Endothelial cell (in vitro differentiated cells): ENCODE measurements at regions not wholly inside any gene's neighbourhood (a gene's known extent, or its start where the extent isn't known, plus 50 kb on each side); places are given as distances from the start of the nearest gene placed in this dataset.

ENCODE experiments used
- DNase-seq: peaks from one replicate; pipeline ENCODE4 v3.0.0; 2021; ENCODE audit warnings: low spot score
- H3K27ac Mint-ChIP-seq: one replicate; pipeline ENCODE4 v1.8.0; 2021; ENCODE audit warnings: mixed read lengths, inconsistent platforms; ENCODE audit not compliant: unreplicated experiment
- H3K27me3 Mint-ChIP-seq: one replicate; pipeline ENCODE4 v1.8.0; 2021; ENCODE audit warnings: mild to moderate bottlenecking, moderate library complexity, mixed read lengths, inconsistent platforms; ENCODE audit not compliant: unreplicated experiment
- H3K36me3 Mint-ChIP-seq: one replicate; pipeline ENCODE4 v1.8.0; 2021; ENCODE audit warnings: mild to moderate bottlenecking, low read depth, mixed read lengths, inconsistent platforms; ENCODE audit not compliant: unreplicated experiment
- H3K4me1 Mint-ChIP-seq: one replicate; pipeline ENCODE4 v1.8.0; 2021; ENCODE audit warnings: mild to moderate bottlenecking, mixed read lengths, inconsistent platforms; ENCODE audit not compliant: unreplicated experiment
- H3K4me3 Mint-ChIP-seq: one replicate; pipeline ENCODE4 v1.8.0; 2021; ENCODE audit warnings: mild to moderate bottlenecking, mixed read lengths, inconsistent platforms; ENCODE audit not compliant: unreplicated experiment
- H3K9me3 Mint-ChIP-seq: one replicate; pipeline ENCODE4 v1.8.0; 2021; ENCODE audit warnings: mixed read lengths, inconsistent platforms; ENCODE audit not compliant: unreplicated experiment
- TF ChIP-seq, protein P1 (sequence below): fragments of 200-600 bp; sonication (generic); IDR thresholded peaks from one replicate; pipeline ENCODE4 v1.5.0; 2021; ENCODE audit warnings: antibody characterized with exemption; ENCODE audit not compliant: unreplicated experiment

DNA sequence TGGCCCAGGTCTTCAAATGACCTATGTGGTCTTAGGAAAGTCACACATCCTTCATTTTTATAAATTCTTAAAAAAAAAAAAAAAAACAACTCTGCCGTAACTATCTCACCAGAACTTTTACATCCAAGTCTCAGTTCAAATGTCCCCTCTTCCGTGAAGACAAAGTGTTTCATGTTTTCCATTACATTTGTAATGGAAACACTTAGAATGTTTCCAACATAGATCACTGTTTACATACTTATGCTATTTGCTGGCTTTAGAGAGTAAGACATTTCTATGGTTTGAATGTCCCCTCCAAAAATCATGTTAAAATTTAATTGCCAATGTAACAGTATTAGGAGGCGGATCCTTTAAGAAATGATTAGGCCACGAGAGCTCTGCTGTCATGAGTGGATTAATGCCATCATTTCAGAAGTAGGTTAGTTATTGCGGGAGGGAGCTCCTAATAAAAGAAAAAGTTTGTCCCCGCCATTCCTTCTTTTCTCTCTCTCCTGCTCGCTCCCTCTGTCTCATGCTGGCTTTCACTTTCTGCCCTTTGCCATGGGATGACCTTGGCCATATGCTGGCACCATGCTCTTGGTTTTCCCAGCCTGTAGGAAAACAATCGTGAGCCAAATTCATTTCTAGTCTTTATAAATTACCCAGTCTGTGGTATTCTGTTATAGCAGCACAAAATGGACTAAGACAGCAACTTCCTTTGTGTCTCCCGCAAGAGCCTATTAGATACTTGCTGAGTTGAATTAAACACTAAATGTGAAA, 887.8 kb upstream of the SOX9 start:
- Mint-ChIP-seq H3K27ac (no peak overlapping the region), H3K27me3 (no peaks in the 10 kb centered on the region), H3K4me3 (no peak overlapping the region), H3K4me1 (no peaks in the 10 kb centered on the region), H3K9me3 (no peaks in the 10 kb centered on the region), H3K36me3 (no peaks in the 10 kb centered on the region)
- TF ChIP-seq, protein P1, sequence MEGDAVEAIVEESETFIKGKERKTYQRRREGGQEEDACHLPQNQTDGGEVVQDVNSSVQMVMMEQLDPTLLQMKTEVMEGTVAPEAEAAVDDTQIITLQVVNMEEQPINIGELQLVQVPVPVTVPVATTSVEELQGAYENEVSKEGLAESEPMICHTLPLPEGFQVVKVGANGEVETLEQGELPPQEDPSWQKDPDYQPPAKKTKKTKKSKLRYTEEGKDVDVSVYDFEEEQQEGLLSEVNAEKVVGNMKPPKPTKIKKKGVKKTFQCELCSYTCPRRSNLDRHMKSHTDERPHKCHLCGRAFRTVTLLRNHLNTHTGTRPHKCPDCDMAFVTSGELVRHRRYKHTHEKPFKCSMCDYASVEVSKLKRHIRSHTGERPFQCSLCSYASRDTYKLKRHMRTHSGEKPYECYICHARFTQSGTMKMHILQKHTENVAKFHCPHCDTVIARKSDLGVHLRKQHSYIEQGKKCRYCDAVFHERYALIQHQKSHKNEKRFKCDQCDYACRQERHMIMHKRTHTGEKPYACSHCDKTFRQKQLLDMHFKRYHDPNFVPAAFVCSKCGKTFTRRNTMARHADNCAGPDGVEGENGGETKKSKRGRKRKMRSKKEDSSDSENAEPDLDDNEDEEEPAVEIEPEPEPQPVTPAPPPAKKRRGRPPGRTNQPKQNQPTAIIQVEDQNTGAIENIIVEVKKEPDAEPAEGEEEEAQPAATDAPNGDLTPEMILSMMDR = no peak
- no peak for DNase-seq

DNA sequence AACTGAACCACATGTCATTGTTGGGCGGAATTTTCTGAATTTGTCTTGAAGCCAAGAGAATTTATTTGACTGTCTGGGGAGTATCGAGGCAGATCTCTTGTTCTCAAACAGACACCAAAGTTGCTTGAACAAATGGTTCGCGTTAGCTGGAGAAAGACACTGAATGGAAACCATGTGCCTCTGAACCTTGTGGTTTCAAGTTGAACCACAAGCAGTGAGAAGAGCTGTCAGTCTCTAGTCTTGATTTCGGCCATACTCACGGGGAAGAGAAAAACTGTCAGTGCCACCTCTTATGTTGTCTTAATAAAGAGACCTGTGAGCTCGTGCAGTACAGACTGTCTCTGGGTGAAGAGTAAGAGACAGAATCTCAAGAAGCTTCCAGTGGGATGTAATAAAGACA, 886.5 kb upstream of the SOX9 start:
- TF ChIP-seq, protein P1 = no peak
- H3K27ac Mint-ChIP-seq = no peak overlapping the region
- no peaks in the 10 kb centered on the region for H3K36me3 Mint-ChIP-seq
- no peak for DNase-seq
- H3K9me3 Mint-ChIP-seq = no peaks in the 10 kb centered on the region
- no peak overlapping the region for H3K4me3 Mint-ChIP-seq
- H3K4me1 Mint-ChIP-seq = no peaks in the 10 kb centered on the region
- no peaks in the 10 kb centered on the region for H3K27me3 Mint-ChIP-seq

DNA sequence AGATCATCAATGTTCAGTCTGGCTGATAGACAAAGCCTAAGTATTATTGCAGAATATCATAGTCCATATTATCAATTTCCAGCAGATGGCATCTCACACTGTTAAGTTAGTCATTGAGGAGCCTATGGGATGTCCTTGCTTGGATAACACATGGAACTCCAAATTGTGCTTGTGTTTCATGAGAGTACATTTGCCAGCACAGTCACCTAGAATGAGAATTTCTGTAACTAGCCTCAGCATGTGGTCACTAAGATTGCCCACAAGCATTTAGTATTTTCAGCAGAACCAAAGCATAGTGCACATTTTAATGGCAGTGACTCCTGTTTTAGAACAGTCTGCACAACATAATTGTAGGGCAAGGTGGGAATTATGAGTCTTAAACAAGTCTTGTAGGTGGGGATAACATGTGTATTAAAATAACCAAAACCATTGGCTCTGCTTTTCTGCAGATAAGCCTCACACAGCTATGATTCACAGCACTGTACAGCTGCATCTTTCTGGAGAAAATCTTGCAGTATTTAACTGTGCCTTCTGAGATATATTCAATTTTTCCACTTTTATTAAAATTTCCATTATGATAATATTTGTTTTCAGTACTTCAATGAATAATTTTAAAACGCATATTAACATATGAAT, 882.8 kb upstream of the SOX9 start:
- Mint-ChIP-seq H3K36me3 (no peaks in the 10 kb centered on the region), H3K27ac (no peak overlapping the region), H3K4me3 (no peak overlapping the region), H3K9me3 (no peaks in the 10 kb centered on the region), H3K27me3 (no peaks in the 10 kb centered on the region), H3K4me1 (no peaks in the 10 kb centered on the region)
- TF ChIP-seq, protein P1 = no peak
- no peak for DNase-seq

DNA sequence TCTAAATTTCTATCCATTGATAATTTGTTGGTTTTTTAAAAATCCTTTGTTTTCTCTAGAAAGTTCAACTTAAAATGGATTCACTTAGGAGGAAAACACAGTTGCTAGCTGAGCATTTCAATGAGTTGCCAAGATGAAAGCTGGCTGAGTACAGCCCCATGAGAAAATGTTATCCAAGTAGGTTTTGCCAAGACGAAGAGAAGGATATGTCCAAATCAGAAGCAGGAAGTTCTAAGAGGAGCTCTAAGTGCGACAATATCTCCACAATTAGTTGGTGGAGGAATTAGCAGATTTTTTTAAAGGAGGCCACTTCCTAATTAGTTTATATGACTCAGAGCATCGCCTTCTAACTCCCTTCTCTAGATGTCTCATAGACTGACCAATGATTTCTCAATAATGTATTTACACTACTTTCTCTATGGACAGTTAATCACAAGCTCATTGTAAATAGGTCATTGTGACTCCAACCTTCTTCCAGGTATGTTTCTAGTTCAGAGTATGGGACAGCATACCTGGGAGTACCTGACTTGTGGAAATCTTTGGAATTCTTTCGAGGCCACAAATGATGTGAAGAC, 873.3 kb upstream of the SOX9 start:
- peaks cover 2% of the 10 kb centered on the region for H3K27me3 Mint-ChIP-seq
- no peak overlapping the region for H3K27ac Mint-ChIP-seq
- H3K4me1 Mint-ChIP-seq = no peaks in the 10 kb centered on the region
- no peaks in the 10 kb centered on the region for H3K36me3 Mint-ChIP-seq
- no peak for DNase-seq
- H3K9me3 Mint-ChIP-seq = no peaks in the 10 kb centered on the region
- no peak overlapping the region for H3K4me3 Mint-ChIP-seq
- TF ChIP-seq, protein P1 = no peak

DNA sequence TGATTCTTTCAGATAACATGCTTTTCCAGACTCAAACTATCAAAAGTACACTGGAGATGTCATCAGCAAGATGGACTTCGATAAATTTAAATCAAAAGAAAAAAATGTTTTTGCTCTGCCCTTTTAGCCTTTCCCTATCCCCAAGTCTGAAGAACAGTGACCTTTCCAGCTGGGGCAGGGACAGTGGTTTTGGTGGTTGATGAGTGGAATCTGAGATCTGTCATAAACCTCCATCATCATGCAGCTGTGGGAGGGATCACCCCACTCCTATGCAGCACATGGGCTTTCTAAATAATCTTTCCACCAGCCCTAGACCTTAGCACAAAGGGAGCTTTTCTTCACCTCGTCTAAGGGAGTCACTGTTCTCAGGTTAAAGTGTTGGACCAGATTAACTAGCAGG, 869.5 kb upstream of the SOX9 start:
- no peak overlapping the region for H3K4me3 Mint-ChIP-seq
- no peaks in the 10 kb centered on the region for H3K27me3 Mint-ChIP-seq
- H3K36me3 Mint-ChIP-seq = no peaks in the 10 kb centered on the region
- H3K4me1 Mint-ChIP-seq = no peaks in the 10 kb centered on the region
- H3K27ac Mint-ChIP-seq = no peak overlapping the region
- H3K9me3 Mint-ChIP-seq = no peaks in the 10 kb centered on the region
- no peak for DNase-seq
- TF ChIP-seq, protein P1 = no peak
